Panc1 (cell line): ENCODE measurements at regions not wholly inside any gene's neighbourhood (a gene's known extent, or its start where the extent isn't known, plus 50 kb on each side); places are given as distances from the start of the nearest gene placed in this dataset.

Experiments used
- ATAC-seq: fragments of 200-7000 bp; cut with Tn5 transposase; 2 replicates; pipeline ENCODE4 v1.9.1; 2020; ENCODE audit warnings: mild to moderate bottlenecking, moderate library complexity
- BruUV-seq: library from RNA; stranded (reverse); fragments of 400-500 nt; replicated peaks from 2 replicates; lab custom pipeline; 2021; lab: Mats Ljungman, UMichigan
- CTCF ChIA-PET: fragments of 300-600 bp; sonication (Branson Sonifier 250); formaldehyde crosslinking; loops from one replicate; lab custom pipeline; 2022; ENCODE audit warnings: antibody characterized with exemption; lab: Charles Lee
- POLR2A ChIA-PET: fragments of 300-600 bp; sonication (Branson Sonifier 250); formaldehyde crosslinking; loops from one replicate; lab custom pipeline; 2022; ENCODE audit warnings: antibody characterized with exemption; lab: Charles Lee
- DNase-seq: peaks from one replicate; pipeline ENCODE4 v3.0.0-alpha.2; 2010; ENCODE audit warnings: low read depth, low spot score
- H3K27ac ChIP-seq: 2 replicates; pipeline ENCODE4 v1.5.1; 2011; ENCODE audit warnings: mild to moderate bottlenecking, low read length, inconsistent platforms
- H3K27me3 ChIP-seq: fragments of 200-500 bp; sonication (Bioruptor generic); 2 replicates; pipeline ENCODE4 v1.6.0; 2014; ENCODE audit warnings: low read length, inconsistent platforms; ENCODE audit not compliant: control insufficient read depth, insufficient read depth
- H3K36me3 ChIP-seq: fragments of 200-500 bp; sonication (Bioruptor generic); 2 replicates; pipeline ENCODE4 v1.5.1; 2014; ENCODE audit warnings: inconsistent platforms, mild to moderate bottlenecking, low read length, moderate library complexity; ENCODE audit not compliant: control insufficient read depth, insufficient read depth
- H3K4me1 ChIP-seq: 2 replicates; pipeline ENCODE4 v1.5.1; 2011; ENCODE audit warnings: inconsistent platforms, mild to moderate bottlenecking, low read length, moderate library complexity; ENCODE audit not compliant: control insufficient read depth, insufficient read depth
- H3K4me3 ChIP-seq, 2 experiments: 2 replicates each; pipeline ENCODE4 v1.5.1; 2011 to 2012; ENCODE audit warnings: low read depth in 2 of 2, low read length in 2 of 2, mild to moderate bottlenecking in 2 of 2, inconsistent platforms in 1 of 2, moderate library complexity in 1 of 2
- H3K9me3 ChIP-seq: fragments of 200-500 bp; sonication (Bioruptor generic); 2 replicates; pipeline ENCODE4 v1.5.1; 2014; ENCODE audit warnings: low read depth, mild to moderate bottlenecking, inconsistent platforms, low read length, moderate library complexity; ENCODE audit not compliant: control insufficient read depth, insufficient read depth
- POLR2AphosphoS5 ChIP-seq: IDR thresholded peaks from 2 replicates; pipeline ENCODE4 v1.6.1; 2012; ENCODE audit warnings: mild to moderate bottlenecking, low read depth, low read length, moderate library complexity
- REST ChIP-seq, 2 experiments: IDR thresholded peaks; 2 replicates each; pipeline ENCODE4 v1.6.1; 2011 to 2012; ENCODE audit warnings: low read depth in 2 of 2, control low read depth in 1 of 2, low read length in 1 of 2, mild to moderate bottlenecking in 1 of 2, moderate library complexity in 1 of 2; ENCODE audit not compliant: insufficient read depth in 1 of 2
- SIN3A ChIP-seq: IDR thresholded peaks from 2 replicates; pipeline ENCODE4 v1.6.1; 2012; ENCODE audit warnings: low read depth, mild to moderate bottlenecking, low read length, moderate library complexity, borderline replicate concordance; ENCODE audit not compliant: insufficient read depth
- TCF7L2 ChIP-seq: IDR thresholded peaks from 2 replicates; pipeline ENCODE4 v1.6.1; 2011; ENCODE audit warnings: mild to moderate bottlenecking, low read depth, low read length, inconsistent platforms
- in situ Hi-C: cut with HindIII; loops from 2 replicates; pipeline ENCODE4 v1.10.0; 2016; ENCODE audit warnings: low sequenced_read_pairs, low pct_unique_long_range_greater_than_20kb
- intact Hi-C: fragments of 100-400 bp; cut with micrococcal nuclease; formaldehyde crosslinking; loops from one replicate; pipeline ENCODE4 v1.10.0; 2022; ENCODE audit not compliant: unreplicated experiment
- TF ChIP-seq, protein P1 (sequence below): fragments of 450-650 bp; IDR thresholded peaks from 2 replicates; pipeline ENCODE4 v1.5.1; 2017; ENCODE audit warnings: mild to moderate bottlenecking

GRCh38 chr12:127550271-127550670 lies 716.7 kb upstream of the TMEM132C start:
- Histone ChIP-seq H3K36me3 (no peaks in the 10 kb centered on the region), H3K9me3 (no peaks in the 10 kb centered on the region), H3K4me3 (no peak overlapping the region), H3K27me3 (no peaks in the 10 kb centered on the region), H3K4me1 (no peaks in the 10 kb centered on the region), H3K27ac (no peak overlapping the region)
- ChIA-PET POLR2A (no interaction called here), CTCF (no interaction called here)
- no TSS peak for BruUV-seq
- intact Hi-C loops, result no loop called here
- DNase-seq (no peak), ATAC-seq (no peak)
- TF ChIP-seq, protein P1, sequence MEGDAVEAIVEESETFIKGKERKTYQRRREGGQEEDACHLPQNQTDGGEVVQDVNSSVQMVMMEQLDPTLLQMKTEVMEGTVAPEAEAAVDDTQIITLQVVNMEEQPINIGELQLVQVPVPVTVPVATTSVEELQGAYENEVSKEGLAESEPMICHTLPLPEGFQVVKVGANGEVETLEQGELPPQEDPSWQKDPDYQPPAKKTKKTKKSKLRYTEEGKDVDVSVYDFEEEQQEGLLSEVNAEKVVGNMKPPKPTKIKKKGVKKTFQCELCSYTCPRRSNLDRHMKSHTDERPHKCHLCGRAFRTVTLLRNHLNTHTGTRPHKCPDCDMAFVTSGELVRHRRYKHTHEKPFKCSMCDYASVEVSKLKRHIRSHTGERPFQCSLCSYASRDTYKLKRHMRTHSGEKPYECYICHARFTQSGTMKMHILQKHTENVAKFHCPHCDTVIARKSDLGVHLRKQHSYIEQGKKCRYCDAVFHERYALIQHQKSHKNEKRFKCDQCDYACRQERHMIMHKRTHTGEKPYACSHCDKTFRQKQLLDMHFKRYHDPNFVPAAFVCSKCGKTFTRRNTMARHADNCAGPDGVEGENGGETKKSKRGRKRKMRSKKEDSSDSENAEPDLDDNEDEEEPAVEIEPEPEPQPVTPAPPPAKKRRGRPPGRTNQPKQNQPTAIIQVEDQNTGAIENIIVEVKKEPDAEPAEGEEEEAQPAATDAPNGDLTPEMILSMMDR, result no peak
- no peak for TF ChIP-seq SIN3A
- in situ Hi-C loops, result no loop called here

- H3K27me3 ChIP-seq, result no peaks in the 10 kb centered on the region
- intact Hi-C loops (no loop called here), in situ Hi-C loops (no loop called here)
- ATAC-seq, result no peak
- ChIA-PET POLR2A (interaction anchor here (0.7 kb wide), 1 partner anchor 82 kb away, joined by 7 read pairs; no protein-coding TSS in a partner anchor), CTCF (interaction anchor here (0.6 kb wide), 1 partner anchor 1367 kb away, joined by 6 read pairs; no protein-coding TSS in a partner anchor)
- no peak for DNase-seq
- BruUV-seq, result no TSS peak
- no peaks in the 10 kb centered on the region for H3K36me3 ChIP-seq
- no peak overlapping the region for H3K4me3 ChIP-seq
- no peak for TF ChIP-seq SIN3A
- no peak for TF ChIP-seq POLR2AphosphoS5
- no peak for TF ChIP-seq TCF7L2
- H3K4me1 ChIP-seq, result no peaks in the 10 kb centered on the region
- H3K27ac ChIP-seq, result no peak overlapping the region
- H3K9me3 ChIP-seq, result no peaks in the 10 kb centered on the region
Observed at GRCh38 chr12:127552838-127553237, 714.1 kb upstream of the TMEM132C start.

DNA sequence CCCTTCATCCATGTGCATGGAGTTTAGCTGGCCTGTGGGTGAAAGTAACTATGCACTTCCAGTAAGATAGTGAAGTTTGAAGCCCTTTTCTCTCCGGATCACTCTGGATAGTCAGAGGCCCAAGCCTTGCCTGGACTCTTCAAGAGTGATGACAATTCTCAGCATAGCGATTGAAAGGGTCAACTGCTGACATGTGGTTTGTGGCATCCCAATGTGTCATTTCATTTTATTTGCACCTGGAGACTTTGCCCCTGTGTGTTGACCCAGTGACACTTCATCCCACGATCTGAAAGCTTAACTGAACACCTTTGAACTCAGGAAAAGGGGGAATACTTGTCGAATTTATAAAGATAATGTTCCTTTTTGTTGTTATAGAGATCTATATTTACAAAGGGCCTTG lies 711.9 kb upstream of the TMEM132C start:
- intact Hi-C loops, result no loop called here
- no peak for DNase-seq
- Histone ChIP-seq H3K9me3 (no peaks in the 10 kb centered on the region), H3K36me3 (no peaks in the 10 kb centered on the region), H3K4me1 (no peaks in the 10 kb centered on the region), H3K4me3 (no peak overlapping the region), H3K27ac (no peak overlapping the region), H3K27me3 (no peaks in the 10 kb centered on the region)
- in situ Hi-C loops, result no loop called here
- CTCF ChIA-PET, result no interaction called here
- no TSS peak for BruUV-seq
- POLR2A ChIA-PET, result no interaction called here
- ATAC-seq, result no peak
- TF ChIP-seq REST (IDR thresholded peaks at IDR 0.05; ENCODE audit: insufficient read depth in 1 of 2, low read depth in 2 of 2, low read length in 1 of 2) (no peak), SIN3A (no peak), POLR2AphosphoS5 (no peak), TCF7L2 (no peak)
- TF ChIP-seq, protein P1, result no peak
